ENCODE measurements at regions not wholly inside any gene's neighbourhood (a gene's known extent, or its start where the extent isn't known, plus 50 kb on each side); places are given as distances from the start of the nearest gene placed in this dataset.

DNA sequence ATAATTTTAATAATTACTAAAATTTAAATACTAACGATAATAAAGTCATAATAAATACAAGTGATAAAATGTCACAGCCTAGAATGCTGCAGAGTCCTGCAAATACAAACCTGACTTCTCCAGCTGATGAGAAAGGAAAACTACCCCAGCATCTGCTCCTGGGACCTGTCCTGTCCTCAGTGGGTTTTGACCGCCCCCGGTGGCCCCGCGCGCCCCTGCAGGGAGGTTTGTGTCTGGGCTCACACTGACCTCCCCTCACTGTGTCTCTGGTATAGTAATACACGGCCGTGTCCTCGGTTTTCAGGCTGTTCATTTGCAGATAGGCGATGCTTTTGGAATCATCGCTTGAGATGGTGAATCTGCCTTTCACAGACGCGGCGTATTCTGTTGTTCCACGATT lies 1139.4 kb downstream of the TMEM121 start:
- FAIRE-seq (no peak), ATAC-seq (no peak), DNase-seq (ENCODE audit: low spot score) (no peak)
- Histone ChIP-seq H3K4me3 (replicated peaks in 1 of 3; ENCODE audit: insufficient read depth in 1 of 3, low read depth in 2 of 3, low read length in 3 of 3) (no peak overlapping the region), H3K9ac (ENCODE audit: insufficient read depth, low read depth, low read length) (no peak overlapping the region), H2AFZ (ENCODE audit: low read length) (no peak overlapping the region), H4K20me1 (ENCODE audit: insufficient read depth, low read length) (no peaks in the 10 kb centered on the region), H3K27ac (ENCODE audit: extremely low read length, insufficient read depth, low read length) (no peak overlapping the region), H3K36me3 (replicated peaks in 1 of 2; ENCODE audit: control insufficient read depth in 1 of 2, insufficient read depth in 2 of 2, low read length in 2 of 2) (no peaks in the 10 kb centered on the region), H3K4me2 (ENCODE audit: low read depth, low read length) (no peak overlapping the region), H3K27me3 (ENCODE audit: control insufficient read depth in 1 of 2, insufficient read depth in 2 of 2, low read length in 2 of 2) (no peaks in the 10 kb centered on the region), H3K79me2 (ENCODE audit: insufficient read depth, low read length) (no peaks in the 10 kb centered on the region), H3K9me3 (ENCODE audit: low read length) (peaks cover 8% of the 10 kb centered on the region), H3K4me1 (ENCODE audit: insufficient read depth, low read length) (no peaks in the 10 kb centered on the region)
- in situ Hi-C loops (cut with HindIII; ENCODE audit: extremely low pct_ligation_motif_present, low pct_unique_long_range_greater_than_20kb), result no loop called here
- no TSS peak for BruUV-seq (replicated peaks)
- ChIA-PET POLR2A (no interaction called here), CTCF (ENCODE audit: low intra/inter-chr PET ratio, low total read pairs) (interaction anchor here (3.6 kb wide), 1 partner anchor 165 kb away, joined by 70 read pairs; no protein-coding TSS in a partner anchor)
- 51% methylated on average over 10 of the region's 15 CpGs for WGBS (ENCODE audit: low lambda C conversion rate)
- intact Hi-C loops (cut with micrococcal nuclease; ENCODE audit: unreplicated experiment), result no loop called here
- TF ChIP-seq, protein P1, sequence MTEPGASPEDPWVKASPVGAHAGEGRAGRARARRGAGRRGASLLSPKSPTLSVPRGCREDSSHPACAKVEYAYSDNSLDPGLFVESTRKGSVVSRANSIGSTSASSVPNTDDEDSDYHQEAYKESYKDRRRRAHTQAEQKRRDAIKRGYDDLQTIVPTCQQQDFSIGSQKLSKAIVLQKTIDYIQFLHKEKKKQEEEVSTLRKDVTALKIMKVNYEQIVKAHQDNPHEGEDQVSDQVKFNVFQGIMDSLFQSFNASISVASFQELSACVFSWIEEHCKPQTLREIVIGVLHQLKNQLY (CRISPR knock-in tag; IDR thresholded peaks at IDR 0.05), result no peak
- TF ChIP-seq, protein P2, sequence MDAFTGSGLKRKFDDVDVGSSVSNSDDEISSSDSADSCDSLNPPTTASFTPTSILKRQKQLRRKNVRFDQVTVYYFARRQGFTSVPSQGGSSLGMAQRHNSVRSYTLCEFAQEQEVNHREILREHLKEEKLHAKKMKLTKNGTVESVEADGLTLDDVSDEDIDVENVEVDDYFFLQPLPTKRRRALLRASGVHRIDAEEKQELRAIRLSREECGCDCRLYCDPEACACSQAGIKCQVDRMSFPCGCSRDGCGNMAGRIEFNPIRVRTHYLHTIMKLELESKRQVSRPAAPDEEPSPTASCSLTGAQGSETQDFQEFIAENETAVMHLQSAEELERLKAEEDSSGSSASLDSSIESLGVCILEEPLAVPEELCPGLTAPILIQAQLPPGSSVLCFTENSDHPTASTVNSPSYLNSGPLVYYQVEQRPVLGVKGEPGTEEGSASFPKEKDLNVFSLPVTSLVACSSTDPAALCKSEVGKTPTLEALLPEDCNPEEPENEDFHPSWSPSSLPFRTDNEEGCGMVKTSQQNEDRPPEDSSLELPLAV (CRISPR knock-in tag; conservative IDR thresholded peaks at IDR 0.05; ENCODE audit: low read depth), result no peak
- no peak for TF ChIP-seq ZNF432 (CRISPR knock-in tag; IDR thresholded peaks at IDR 0.05; ENCODE audit: borderline replicate concordance)

DNA sequence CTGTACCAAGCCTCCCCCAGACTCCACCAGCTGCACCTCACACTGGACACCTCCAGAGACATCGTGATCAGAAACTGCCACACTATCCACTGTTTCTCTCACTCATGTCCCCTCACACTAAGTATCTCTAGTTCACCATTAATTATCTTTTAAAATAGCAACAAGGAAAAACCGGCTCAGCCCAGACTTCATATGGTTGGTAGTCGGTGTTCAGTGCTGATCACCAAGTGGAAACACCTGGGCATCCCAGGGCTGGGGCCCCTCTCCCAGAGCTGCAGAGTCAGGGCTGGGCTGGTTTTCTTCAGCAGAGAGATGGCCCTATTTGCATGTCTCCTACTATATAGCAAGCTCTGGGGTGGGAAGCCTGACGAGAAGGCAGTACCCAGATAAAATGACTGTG lies 1140.0 kb downstream of the TMEM121 start:
- H2AFZ ChIP-seq (ENCODE audit: low read length), result no peak overlapping the region
- H3K4me1 ChIP-seq (ENCODE audit: insufficient read depth, low read length), result no peaks in the 10 kb centered on the region
- 26% methylated on average over 4 of the region's 4 CpGs for WGBS (ENCODE audit: low lambda C conversion rate)
- no peaks in the 10 kb centered on the region for H3K79me2 ChIP-seq (ENCODE audit: insufficient read depth, low read length)
- intact Hi-C loops (cut with micrococcal nuclease; ENCODE audit: unreplicated experiment), result no loop called here
- in situ Hi-C loops (cut with HindIII; ENCODE audit: extremely low pct_ligation_motif_present, low pct_unique_long_range_greater_than_20kb), result no loop called here
- ChIA-PET CTCF (ENCODE audit: low intra/inter-chr PET ratio, low total read pairs) (no interaction called here), POLR2A (no interaction called here)
- ATAC-seq (no peak), DNase-seq (ENCODE audit: low spot score) (no peak), FAIRE-seq (no peak)
- H3K36me3 ChIP-seq (replicated peaks in 1 of 2; ENCODE audit: control insufficient read depth in 1 of 2, insufficient read depth in 2 of 2, low read length in 2 of 2), result no peaks in the 10 kb centered on the region
- H3K9me3 ChIP-seq (ENCODE audit: low read length), result peaks cover 8% of the 10 kb centered on the region
- no peaks in the 10 kb centered on the region for H3K27me3 ChIP-seq (ENCODE audit: control insufficient read depth in 1 of 2, insufficient read depth in 2 of 2, low read length in 2 of 2)
- H3K27ac ChIP-seq (ENCODE audit: extremely low read length, insufficient read depth, low read length), result no peak overlapping the region
- no peaks in the 10 kb centered on the region for H4K20me1 ChIP-seq (ENCODE audit: insufficient read depth, low read length)
- H3K9ac ChIP-seq (ENCODE audit: insufficient read depth, low read depth, low read length), result no peak overlapping the region
- no peak overlapping the region for H3K4me3 ChIP-seq (replicated peaks in 1 of 3; ENCODE audit: insufficient read depth in 1 of 3, low read depth in 2 of 3, low read length in 3 of 3)
- H3K4me2 ChIP-seq (ENCODE audit: low read depth, low read length), result no peak overlapping the region
- BruUV-seq (replicated peaks), result no TSS peak
- TF ChIP-seq, protein P3, sequence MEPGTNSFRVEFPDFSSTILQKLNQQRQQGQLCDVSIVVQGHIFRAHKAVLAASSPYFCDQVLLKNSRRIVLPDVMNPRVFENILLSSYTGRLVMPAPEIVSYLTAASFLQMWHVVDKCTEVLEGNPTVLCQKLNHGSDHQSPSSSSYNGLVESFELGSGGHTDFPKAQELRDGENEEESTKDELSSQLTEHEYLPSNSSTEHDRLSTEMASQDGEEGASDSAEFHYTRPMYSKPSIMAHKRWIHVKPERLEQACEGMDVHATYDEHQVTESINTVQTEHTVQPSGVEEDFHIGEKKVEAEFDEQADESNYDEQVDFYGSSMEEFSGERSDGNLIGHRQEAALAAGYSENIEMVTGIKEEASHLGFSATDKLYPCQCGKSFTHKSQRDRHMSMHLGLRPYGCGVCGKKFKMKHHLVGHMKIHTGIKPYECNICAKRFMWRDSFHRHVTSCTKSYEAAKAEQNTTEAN (CRISPR knock-in tag; conservative IDR thresholded peaks at IDR 0.05), result no peak
- no peak for TF ChIP-seq NFE2 (CRISPR knock-in tag; IDR thresholded peaks at IDR 0.05)
- no peak for TF ChIP-seq SKI (IDR thresholded peaks at IDR 0.05; ENCODE audit: partially characterized antibody)
- TF ChIP-seq ARNT2 (CRISPR knock-in tag; IDR thresholded peaks at IDR 0.05; ENCODE audit: low read depth), result no peak
- TF ChIP-seq, protein P4, sequence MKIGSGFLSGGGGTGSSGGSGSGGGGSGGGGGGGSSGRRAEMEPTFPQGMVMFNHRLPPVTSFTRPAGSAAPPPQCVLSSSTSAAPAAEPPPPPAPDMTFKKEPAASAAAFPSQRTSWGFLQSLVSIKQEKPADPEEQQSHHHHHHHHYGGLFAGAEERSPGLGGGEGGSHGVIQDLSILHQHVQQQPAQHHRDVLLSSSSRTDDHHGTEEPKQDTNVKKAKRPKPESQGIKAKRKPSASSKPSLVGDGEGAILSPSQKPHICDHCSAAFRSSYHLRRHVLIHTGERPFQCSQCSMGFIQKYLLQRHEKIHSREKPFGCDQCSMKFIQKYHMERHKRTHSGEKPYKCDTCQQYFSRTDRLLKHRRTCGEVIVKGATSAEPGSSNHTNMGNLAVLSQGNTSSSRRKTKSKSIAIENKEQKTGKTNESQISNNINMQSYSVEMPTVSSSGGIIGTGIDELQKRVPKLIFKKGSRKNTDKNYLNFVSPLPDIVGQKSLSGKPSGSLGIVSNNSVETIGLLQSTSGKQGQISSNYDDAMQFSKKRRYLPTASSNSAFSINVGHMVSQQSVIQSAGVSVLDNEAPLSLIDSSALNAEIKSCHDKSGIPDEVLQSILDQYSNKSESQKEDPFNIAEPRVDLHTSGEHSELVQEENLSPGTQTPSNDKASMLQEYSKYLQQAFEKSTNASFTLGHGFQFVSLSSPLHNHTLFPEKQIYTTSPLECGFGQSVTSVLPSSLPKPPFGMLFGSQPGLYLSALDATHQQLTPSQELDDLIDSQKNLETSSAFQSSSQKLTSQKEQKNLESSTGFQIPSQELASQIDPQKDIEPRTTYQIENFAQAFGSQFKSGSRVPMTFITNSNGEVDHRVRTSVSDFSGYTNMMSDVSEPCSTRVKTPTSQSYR (CRISPR knock-in tag; IDR thresholded peaks at IDR 0.05; ENCODE audit: borderline replicate concordance), result no peak
- TF ChIP-seq TSC22D2 (CRISPR knock-in tag; IDR thresholded peaks at IDR 0.05; ENCODE audit: borderline replicate concordance), result no peak

Measured in HepG2 (cell line).